OCI-LY3 (cell line): ENCODE measurements at regions not wholly inside any gene's neighbourhood (a gene's known extent, or its start where the extent isn't known, plus 50 kb on each side); places are given as distances from the start of the nearest gene placed in this dataset.

ENCODE experiments used
- H2AFZ ChIP-seq: fragments of 200-600, 300-600 bp; shearing (Covaris generic); 2 replicates; pipeline ENCODE4 v1.6.0; 2014; ENCODE audit warnings: antibody characterized with exemption, low read depth, low read length
- H3K27ac ChIP-seq: fragments of 200-600, 300-600 bp; sonication (generic); 2 replicates; pipeline ENCODE4 v1.5.1; 2014; ENCODE audit warnings: mild to moderate bottlenecking, low read length, moderate library complexity, mixed read lengths
- H3K27me3 ChIP-seq: fragments of 200-600, 300-600 bp; sonication (generic); 2 replicates; pipeline ENCODE4 v1.6.1; 2014; ENCODE audit warnings: low read depth, low read length, mixed read lengths
- H3K36me3 ChIP-seq: fragments of 200-600, 300-600 bp; sonication (generic); replicated peaks from 2 replicates; pipeline ENCODE3; 2014; ENCODE audit warnings: low read depth, low read length, mixed read lengths
- H3K4me1 ChIP-seq: fragments of 300-600, 200-600 bp; sonication (generic); 2 replicates; pipeline ENCODE4 v1.6.1; 2014; ENCODE audit warnings: low read length, mixed read lengths
- H3K4me2 ChIP-seq: fragments of 200-600, 300-600 bp; sonication (generic); 2 replicates; pipeline ENCODE4 v1.6.1; 2014; ENCODE audit warnings: low read length, mixed read lengths
- H3K4me3 ChIP-seq: fragments of 300-600, 200-600 bp; sonication (generic); 2 replicates; pipeline ENCODE4 v1.5.1; 2014; ENCODE audit warnings: antibody characterized with exemption, mild to moderate bottlenecking, low read length, moderate library complexity
- H3K79me2 ChIP-seq: fragments of 300-600, 200-600 bp; shearing (Covaris generic); 2 replicates; pipeline ENCODE4 v1.6.1; 2014; ENCODE audit warnings: mild to moderate bottlenecking, low read length, mixed read lengths
- H3K9ac ChIP-seq: fragments of 300-600, 200-600 bp; shearing (Covaris generic); 2 replicates; pipeline ENCODE4 v1.6.0; 2014; ENCODE audit warnings: mild to moderate bottlenecking, low read length, moderate library complexity
- H3K9me3 ChIP-seq: fragments of 200-600, 300-600 bp; shearing (Covaris generic); 2 replicates; pipeline ENCODE4 v1.6.1; 2014; ENCODE audit warnings: low read length, mixed read lengths; ENCODE audit not compliant: insufficient read depth
- H4K20me1 ChIP-seq: fragments of 200-600, 300-600 bp; sonication (generic); 2 replicates; pipeline ENCODE4 v1.6.1; 2016; ENCODE audit warnings: low read length, mixed read lengths; ENCODE audit not compliant: insufficient read depth
- EZH2phosphoT487 ChIP-seq: fragments of 200-600 bp; shearing (Covaris generic); IDR thresholded peaks from 2 replicates; pipeline ENCODE4 v1.6.1; 2018; ENCODE audit warnings: antibody characterized with exemption, mixed run types, low read depth
- TF ChIP-seq, protein P1 (sequence below): fragments of 200-600, 300-600 bp; sonication (generic); IDR thresholded peaks from 2 replicates; pipeline ENCODE4 v1.5.1; 2014; ENCODE audit warnings: antibody characterized with exemption, low read length, low read depth

- no peak overlapping the region for H3K9ac ChIP-seq
- no peak overlapping the region for H3K27ac ChIP-seq
- H2AFZ ChIP-seq, result no peak overlapping the region
- H3K79me2 ChIP-seq, result no peaks in the 10 kb centered on the region
- H3K36me3 ChIP-seq, result no peaks in the 10 kb centered on the region
- no peaks in the 10 kb centered on the region for H4K20me1 ChIP-seq
- peaks cover 3% of the 10 kb centered on the region; the same call in 1 of the 2 replicates for H3K9me3 ChIP-seq
- TF ChIP-seq EZH2phosphoT487, result no peak
- TF ChIP-seq, protein P1, sequence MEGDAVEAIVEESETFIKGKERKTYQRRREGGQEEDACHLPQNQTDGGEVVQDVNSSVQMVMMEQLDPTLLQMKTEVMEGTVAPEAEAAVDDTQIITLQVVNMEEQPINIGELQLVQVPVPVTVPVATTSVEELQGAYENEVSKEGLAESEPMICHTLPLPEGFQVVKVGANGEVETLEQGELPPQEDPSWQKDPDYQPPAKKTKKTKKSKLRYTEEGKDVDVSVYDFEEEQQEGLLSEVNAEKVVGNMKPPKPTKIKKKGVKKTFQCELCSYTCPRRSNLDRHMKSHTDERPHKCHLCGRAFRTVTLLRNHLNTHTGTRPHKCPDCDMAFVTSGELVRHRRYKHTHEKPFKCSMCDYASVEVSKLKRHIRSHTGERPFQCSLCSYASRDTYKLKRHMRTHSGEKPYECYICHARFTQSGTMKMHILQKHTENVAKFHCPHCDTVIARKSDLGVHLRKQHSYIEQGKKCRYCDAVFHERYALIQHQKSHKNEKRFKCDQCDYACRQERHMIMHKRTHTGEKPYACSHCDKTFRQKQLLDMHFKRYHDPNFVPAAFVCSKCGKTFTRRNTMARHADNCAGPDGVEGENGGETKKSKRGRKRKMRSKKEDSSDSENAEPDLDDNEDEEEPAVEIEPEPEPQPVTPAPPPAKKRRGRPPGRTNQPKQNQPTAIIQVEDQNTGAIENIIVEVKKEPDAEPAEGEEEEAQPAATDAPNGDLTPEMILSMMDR, result no peak
- no peaks in the 10 kb centered on the region for H3K4me1 ChIP-seq
- no peak overlapping the region for H3K4me2 ChIP-seq
- no peak overlapping the region for H3K4me3 ChIP-seq
- peaks cover 3% of the 10 kb centered on the region; the same call in 1 of the 2 replicates for H3K27me3 ChIP-seq
Measured at GRCh38 chr18:76231402-76231801, 263.6 kb downstream of the ZNF516 start.

GRCh38 chr18:76230791-76231190, 264.3 kb downstream of the ZNF516 start:
- no peak overlapping the region for H2AFZ ChIP-seq
- H3K4me1 ChIP-seq, result no peaks in the 10 kb centered on the region
- H3K4me2 ChIP-seq, result no peak overlapping the region
- no peaks in the 10 kb centered on the region for H3K36me3 ChIP-seq
- H3K27me3 ChIP-seq, result peaks cover 3% of the 10 kb centered on the region; the same call in 1 of the 2 replicates
- no peak overlapping the region for H3K9ac ChIP-seq
- H3K9me3 ChIP-seq, result peaks cover 3% of the 10 kb centered on the region; the same call in 1 of the 2 replicates
- H4K20me1 ChIP-seq, result no peaks in the 10 kb centered on the region
- no peak overlapping the region for H3K27ac ChIP-seq
- TF ChIP-seq, protein P1, result no peak
- no peak for TF ChIP-seq EZH2phosphoT487
- no peaks in the 10 kb centered on the region for H3K79me2 ChIP-seq
- H3K4me3 ChIP-seq, result no peak overlapping the region

GRCh38 chr18:76228716-76229115, 266.3 kb downstream of the ZNF516 start:
- no peaks in the 10 kb centered on the region for H3K36me3 ChIP-seq
- H2AFZ ChIP-seq, result no peak overlapping the region
- H3K4me2 ChIP-seq, result no peak overlapping the region
- TF ChIP-seq EZH2phosphoT487, result no peak
- TF ChIP-seq, protein P1, result no peak
- no peak overlapping the region for H3K4me3 ChIP-seq
- peaks cover 3% of the 10 kb centered on the region; the same call in 1 of the 2 replicates for H3K9me3 ChIP-seq
- H4K20me1 ChIP-seq, result no peaks in the 10 kb centered on the region
- H3K27me3 ChIP-seq, result peaks cover 3% of the 10 kb centered on the region; the same call in 1 of the 2 replicates
- no peak overlapping the region for H3K27ac ChIP-seq
- no peaks in the 10 kb centered on the region for H3K4me1 ChIP-seq
- H3K9ac ChIP-seq, result no peak overlapping the region
- no peaks in the 10 kb centered on the region for H3K79me2 ChIP-seq

- Histone ChIP-seq H3K4me3 (no peak overlapping the region), H3K79me2 (no peaks in the 10 kb centered on the region), H3K36me3 (no peaks in the 10 kb centered on the region), H3K4me1 (no peaks in the 10 kb centered on the region), H3K27ac (no peak overlapping the region), H3K9me3 (peaks cover 3% of the 10 kb centered on the region; the same call in 1 of the 2 replicates), H3K27me3 (peaks cover 3% of the 10 kb centered on the region; the same call in 1 of the 2 replicates), H4K20me1 (no peaks in the 10 kb centered on the region), H3K4me2 (no peak overlapping the region), H3K9ac (no peak overlapping the region), H2AFZ (no peak overlapping the region)
- TF ChIP-seq EZH2phosphoT487, result no peak
- TF ChIP-seq, protein P1, result no peak
Measured at GRCh38 chr18:76227759-76228158, 267.3 kb downstream of the ZNF516 start.
